NCI-H1105 treated with DMSO at 0.1 percent for 48 hours (cell line): ENCODE measurements at regions not wholly inside any gene's neighbourhood (a gene's known extent, or its start where the extent isn't known, plus 50 kb on each side); places are given as distances from the start of the nearest gene placed in this dataset.

ENCODE experiments used
- DNase-seq: peaks from one replicate; lab custom pipeline; 2025; lab: John Stamatoyannopoulos, UW

GRCh38 chr13:33518452-33518851 is 232.9 kb upstream of the STARD13 start:
- DNase-seq, result no peak

GRCh38 chr13:33519561-33520467 is 234.3 kb upstream of the STARD13 start:
- no peak for DNase-seq

- DNase-seq, result no peak
These were observed 234.9 kb upstream of the STARD13 start for GRCh38 chr13:33520468-33520839.

GRCh38 chr13:33524086-33524485 is 238.5 kb upstream of the STARD13 start:
- DNase-seq, result no peak

- DNase-seq, result no peak
These were observed 240.2 kb upstream of the STARD13 start for GRCh38 chr13:33525763-33526162.

- no peak for DNase-seq
These were observed 241.2 kb upstream of the STARD13 start for GRCh38 chr13:33526718-33527117.

- no peak for DNase-seq
These were observed 243.3 kb upstream of the STARD13 start for GRCh38 chr13:33528896-33529295.

GRCh38 chr13:33531484-33531883 is 245.9 kb upstream of the STARD13 start:
- DNase-seq, result no peak

GRCh38 chr13:33535061-33535460 is 249.5 kb upstream of the STARD13 start:
- no peak for DNase-seq

- DNase-seq, result no peak
These were observed 251.0 kb upstream of the STARD13 start for GRCh38 chr13:33536601-33537000.

GRCh38 chr13:33537026-33537425 is 251.5 kb upstream of the STARD13 start:
- no peak for DNase-seq

- no peak for DNase-seq
These were observed 252.1 kb upstream of the STARD13 start for GRCh38 chr13:33537676-33538075.

- DNase-seq, result no peak
These were observed 255.9 kb upstream of the STARD13 start for GRCh38 chr13:33541456-33541855.

- no peak for DNase-seq
These were observed 256.4 kb upstream of the STARD13 start for GRCh38 chr13:33541962-33542308.

GRCh38 chr13:33542309-33543088 is 256.9 kb upstream of the STARD13 start:
- DNase-seq, result peak; percentile 96

- peak; percentile 59 for DNase-seq
These were observed 257.5 kb upstream of the STARD13 start for GRCh38 chr13:33543089-33543459.

- DNase-seq, result peak; percentile 26
These were observed 258.2 kb upstream of the STARD13 start for GRCh38 chr13:33543631-33544265.

- no peak for DNase-seq
These were observed 258.8 kb upstream of the STARD13 start for GRCh38 chr13:33544308-33544707.

GRCh38 chr13:33545492-33545891 is 259.9 kb upstream of the STARD13 start:
- DNase-seq, result no peak

- no peak for DNase-seq
These were observed 261.5 kb upstream of the STARD13 start for GRCh38 chr13:33547035-33547434.

- no peak for DNase-seq
These were observed 262.5 kb upstream of the STARD13 start for GRCh38 chr13:33548069-33548468.

GRCh38 chr13:33550276-33550675 is 264.7 kb upstream of the STARD13 start:
- DNase-seq, result no peak

- no peak for DNase-seq
These were observed 265.3 kb upstream of the STARD13 start for GRCh38 chr13:33550885-33551284.
